ENCODE measurements at regions not wholly inside any gene's neighbourhood (a gene's known extent, or its start where the extent isn't known, plus 50 kb on each side); places are given as distances from the start of the nearest gene placed in this dataset.
"Not testable (repeated sequence)": the region's sequence is repeated elsewhere in the genome, so short reads cannot be mapped to it uniquely, and the experiment has no call there.

GRCh38 chr12:102666176-102666575 lies 185.8 kb upstream of the IGF1 start:
- DNase-seq (ENCODE audit: low read depth in 2 of 2): not testable (repeated sequence)

DNA sequence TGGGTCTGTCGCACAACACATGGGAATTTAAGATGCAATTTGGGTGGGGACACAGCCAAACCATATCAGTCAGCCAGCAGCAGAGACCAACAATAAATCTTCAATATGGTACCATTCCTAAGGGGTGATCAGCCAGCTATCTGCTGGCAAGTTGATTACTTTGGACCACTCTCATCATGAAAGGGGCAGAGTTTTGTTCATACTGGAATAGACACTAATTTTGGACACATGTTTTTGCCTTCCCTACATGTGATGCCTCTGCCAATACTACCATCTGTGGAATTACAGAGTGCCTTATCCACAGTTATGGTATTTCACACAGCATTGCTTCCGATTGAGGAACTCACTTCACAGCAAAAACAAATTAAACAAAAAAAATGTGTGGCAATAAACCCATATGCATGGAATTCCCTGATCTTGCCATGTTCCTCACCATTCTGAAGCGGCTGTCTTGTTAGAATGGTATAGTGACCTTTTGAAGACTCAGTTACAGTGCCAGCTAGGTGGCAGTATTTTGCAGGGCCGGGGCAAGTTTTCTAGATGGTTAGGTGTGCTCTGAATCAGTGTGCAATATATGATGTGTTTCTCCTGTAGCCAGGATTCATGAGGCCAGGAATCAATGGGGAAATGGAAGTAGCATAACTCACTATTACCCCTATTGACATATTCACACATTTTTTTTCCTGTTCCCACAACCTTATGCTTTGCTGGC lies 179.0 kb upstream of the IGF1 start:
- no peak for DNase-seq (ENCODE audit: low read depth in 2 of 2)

DNA sequence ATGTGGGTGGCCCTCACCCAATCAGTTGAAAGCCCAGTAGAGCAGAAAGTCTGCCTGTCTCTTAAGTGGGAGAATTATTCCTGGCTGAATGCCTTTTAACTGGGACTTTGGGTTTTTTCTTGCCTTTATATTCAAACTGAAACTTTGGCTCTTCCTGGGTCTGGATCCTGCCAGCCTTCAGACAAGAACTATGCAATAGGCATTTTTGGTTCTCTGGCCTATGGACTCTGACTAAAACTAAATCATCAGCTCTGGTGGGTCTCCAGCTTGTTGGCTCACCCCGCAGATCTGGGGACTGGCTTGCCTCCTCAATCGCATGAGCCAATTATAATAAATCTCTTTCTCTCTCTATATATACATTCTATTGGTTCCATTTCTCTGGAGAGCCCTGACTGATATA lies 173.0 kb upstream of the IGF1 start:
- no peak for DNase-seq (ENCODE audit: low read depth in 2 of 2)

GRCh38 chr12:102652645-102653313 lies 172.4 kb upstream of the IGF1 start:
- DNase-seq (ENCODE audit: low read depth in 2 of 2): no peak

GRCh38 chr12:102645968-102646367 lies 165.6 kb upstream of the IGF1 start:
- no peak for DNase-seq (ENCODE audit: low read depth in 2 of 2)

DNA sequence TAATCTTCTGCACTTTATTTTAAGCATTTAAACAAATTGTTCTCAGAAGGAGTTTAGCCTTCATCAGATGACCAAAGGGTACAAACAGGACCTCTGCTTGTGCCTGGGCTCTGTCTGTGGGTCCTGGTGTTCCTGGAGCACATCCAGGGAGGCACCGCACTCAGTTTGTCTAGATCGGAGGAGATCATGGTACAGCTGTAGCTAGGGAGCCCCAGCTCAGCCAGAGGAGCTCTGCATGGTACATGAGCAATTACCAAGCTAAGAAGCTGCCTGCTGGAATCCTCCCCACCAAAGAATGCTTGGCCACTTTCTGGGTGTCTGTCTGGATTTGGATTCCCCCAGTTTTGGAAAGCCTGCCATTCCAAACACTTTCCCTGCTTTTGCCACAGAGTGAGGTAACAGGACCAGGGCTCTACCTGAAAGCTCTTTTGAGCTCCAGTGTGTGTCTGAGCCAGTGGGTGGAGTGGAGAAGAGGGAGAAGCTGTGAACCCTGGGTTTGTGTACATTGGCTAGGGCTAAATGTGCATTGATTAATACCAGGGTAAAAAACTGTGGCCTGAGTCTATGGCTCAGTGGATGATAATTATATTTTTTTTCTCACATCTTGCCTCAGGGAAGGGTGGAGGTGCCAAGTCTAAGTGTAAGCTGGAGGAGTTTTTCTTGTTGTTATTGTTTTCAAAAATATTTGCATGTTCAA lies 163.7 kb upstream of the IGF1 start:
- no peak for DNase-seq (ENCODE audit: low read depth in 2 of 2)

GRCh38 chr12:102642199-102642598 lies 161.8 kb upstream of the IGF1 start:
- no peak for DNase-seq (ENCODE audit: low read depth in 2 of 2)

GRCh38 chr12:102640658-102641057 lies 160.3 kb upstream of the IGF1 start:
- not testable (repeated sequence) for DNase-seq (ENCODE audit: low read depth in 2 of 2)

DNA sequence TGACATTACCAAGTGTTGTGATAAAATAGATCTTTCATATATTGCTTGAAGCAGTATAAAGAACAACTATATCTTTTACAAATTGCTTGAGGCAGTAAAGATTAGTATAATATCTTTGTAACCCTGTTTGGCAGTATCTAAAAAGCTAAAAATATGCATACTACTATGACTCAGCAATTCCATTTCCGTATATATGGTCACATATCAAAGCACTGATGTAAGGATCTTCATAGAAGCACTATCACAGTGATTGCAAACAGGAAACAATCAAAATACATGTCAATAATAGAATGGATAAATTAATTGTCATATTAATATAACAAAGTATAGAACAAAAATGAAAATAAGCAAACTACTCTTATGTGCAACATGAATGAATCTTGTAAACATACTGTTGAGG lies 158.4 kb upstream of the IGF1 start:
- DNase-seq (ENCODE audit: low read depth in 2 of 2): peak; percentile 25 to 30

- peak; percentile 67 for DNase-seq (ENCODE audit: low read depth in 2 of 2)
Measured at GRCh38 chr12:102633981-102634605, 153.7 kb upstream of the IGF1 start.

GRCh38 chr12:102631274-102631673 lies 150.9 kb upstream of the IGF1 start:
- DNase-seq (ENCODE audit: low read depth in 2 of 2): peak; percentile 59 to 68

DNA sequence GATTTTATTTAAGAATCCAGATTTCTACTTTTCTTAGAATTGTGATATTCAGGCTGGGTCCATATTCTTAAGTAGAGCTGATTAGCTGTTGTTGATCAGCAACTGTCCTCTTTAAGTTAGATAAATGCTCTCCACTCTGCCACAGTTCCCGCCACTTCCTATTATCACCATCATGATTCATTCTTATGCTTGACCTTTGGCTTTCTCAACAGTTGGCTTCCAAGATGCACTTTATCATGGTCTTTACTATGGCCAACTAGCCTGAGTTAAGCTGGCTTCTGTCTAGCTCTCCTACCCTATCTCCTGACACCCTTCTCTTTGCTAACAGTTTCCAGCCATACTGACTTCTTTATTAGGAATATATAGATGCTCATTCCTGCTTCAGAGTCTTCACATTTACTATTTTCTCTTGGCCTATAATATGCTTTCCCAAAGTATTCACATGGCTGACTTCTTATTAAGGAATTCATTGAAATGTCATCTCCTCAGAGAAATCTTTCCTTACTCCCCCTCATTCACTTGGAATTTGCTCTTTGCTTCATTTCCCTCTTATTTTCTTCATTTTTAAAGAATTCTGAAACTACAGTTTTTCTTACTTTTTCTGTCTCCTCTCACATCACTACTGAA lies 149.0 kb upstream of the IGF1 start:
- DNase-seq (ENCODE audit: low read depth in 2 of 2): peak; percentile 23 to 35

GRCh38 chr12:102625819-102626218 lies 145.5 kb upstream of the IGF1 start:
- no peak for DNase-seq (ENCODE audit: low read depth in 2 of 2)

GRCh38 chr12:102622618-102623017 lies 142.3 kb upstream of the IGF1 start:
- DNase-seq (ENCODE audit: low read depth in 2 of 2): no peak

- no peak for DNase-seq (ENCODE audit: low read depth in 2 of 2)
Measured at GRCh38 chr12:102618197-102618877, 138.0 kb upstream of the IGF1 start.

GRCh38 chr12:102616692-102617091 lies 136.3 kb upstream of the IGF1 start:
- no peak for DNase-seq (ENCODE audit: low read depth in 2 of 2)

DNA sequence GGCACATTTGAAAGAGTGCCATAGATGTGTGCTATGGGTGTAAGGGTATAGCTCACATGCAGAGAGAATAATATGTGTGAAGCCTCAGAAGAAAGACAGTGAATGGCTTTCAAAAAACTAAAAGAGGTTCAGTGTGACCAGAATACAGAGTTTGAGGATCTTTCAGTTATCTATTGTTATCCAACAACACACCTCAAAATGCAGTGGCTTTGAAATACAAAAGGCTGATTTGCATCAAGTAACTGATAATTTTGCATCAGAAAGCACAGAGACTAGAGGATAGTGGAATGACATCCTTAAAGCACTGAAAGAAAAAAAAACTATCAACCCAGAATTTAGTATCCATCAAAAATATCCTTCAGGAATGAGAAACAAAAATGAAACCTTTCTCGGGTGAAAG lies 131.6 kb upstream of the IGF1 start:
- no peak for DNase-seq (ENCODE audit: low read depth in 2 of 2)

- no peak for DNase-seq (ENCODE audit: low read depth in 2 of 2)
Measured at GRCh38 chr12:102609996-102610395, 129.6 kb upstream of the IGF1 start.

DNA sequence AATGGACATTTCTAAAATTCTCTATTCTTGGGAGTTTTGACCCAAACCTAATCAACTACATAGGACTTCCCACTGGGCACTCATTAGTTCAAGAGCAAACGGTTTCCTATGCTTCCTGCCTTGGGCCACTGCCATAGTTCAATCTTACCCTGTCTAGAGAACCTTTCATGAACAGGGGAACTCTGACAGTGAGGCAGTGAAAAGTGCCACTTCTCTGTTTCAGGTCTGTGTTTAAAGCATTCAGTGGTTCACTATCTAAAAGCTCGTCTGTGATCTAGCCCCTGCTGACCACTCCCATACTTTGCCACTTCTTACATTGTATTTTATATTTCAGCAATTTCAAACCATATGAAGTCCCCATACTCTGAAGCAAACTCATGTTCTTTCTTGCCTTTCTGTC lies 122.7 kb upstream of the IGF1 start:
- no peak for DNase-seq (ENCODE audit: low read depth in 2 of 2)

GRCh38 chr12:102602521-102602920 lies 122.2 kb upstream of the IGF1 start:
- DNase-seq (ENCODE audit: low read depth in 2 of 2): no peak

GRCh38 chr12:102601621-102602020 lies 121.3 kb upstream of the IGF1 start:
- no peak for DNase-seq (ENCODE audit: low read depth in 2 of 2)
